Motor neuron (in vitro differentiated cells): ENCODE measurements at regions not wholly inside any gene's neighbourhood (a gene's known extent, or its start where the extent isn't known, plus 50 kb on each side); places are given as distances from the start of the nearest gene placed in this dataset.

Experiments used
- ATAC-seq, 8 experiments: fragments of 200-7000 bp; cut with Tn5 transposase; replicated peaks in 6 of 8; 2 replicates each; pipeline ENCODE4 v1.8.0; 2021; ENCODE audit warnings: mild to moderate bottlenecking in 8 of 8, moderate library complexity in 8 of 8
- H3K27ac ChIP-seq, 2 donors: fragments of 250-450 bp; sonication (Bioruptor Pico); 2 replicates each; pipeline ENCODE4 v1.9.0; 2021; ENCODE audit warnings: antibody characterized with exemption in 2 of 2, mild to moderate bottlenecking in 2 of 2, moderate library complexity in 1 of 2
- H3K4me1 ChIP-seq, 2 donors: fragments of 250-450 bp; sonication (Bioruptor Pico); replicated peaks in 1 of 2; 2 replicates each; pipeline ENCODE4 v1.6.1; 2021; ENCODE audit warnings: antibody characterized with exemption in 2 of 2, mild to moderate bottlenecking in 2 of 2, moderate library complexity in 1 of 2
- H3K4me3 ChIP-seq, 5 donors: fragments of 250-450 bp; sonication (Bioruptor Pico); 2 replicates each; pipeline ENCODE4 v1.9.0; 2021; ENCODE audit warnings: antibody characterized with exemption in 5 of 5, mild to moderate bottlenecking in 5 of 5, moderate library complexity in 4 of 5
- WGBS, 10 experiments: fragments of 450-650 bp; shearing (Covaris generic); methylation state at CpG; one replicate each; pipeline ENCODE4 v1.0.0; 2022; 5-methylcytosine and 5-hydroxymethylcytosine counted together
- in situ Hi-C, 9 experiments: fragments of 400-800 bp; cut with MboI; loops; one replicate each; pipeline ENCODE4 v1.15.0; 2021; ENCODE audit warnings: low sequenced_read_pairs in 9 of 9, low pct_unique_long_range_greater_than_20kb in 2 of 9; ENCODE audit not compliant: unreplicated experiment in 9 of 9

GRCh38 chr2:198405311-198405710, 600.9 kb downstream of the PLCL1 start:
- H3K27ac ChIP-seq = no peak overlapping the region
- no peak overlapping the region for H3K4me3 ChIP-seq
- in situ Hi-C loops = no loop called here
- H3K4me1 ChIP-seq = no peaks in the 10 kb centered on the region
- ATAC-seq = no peak

DNA sequence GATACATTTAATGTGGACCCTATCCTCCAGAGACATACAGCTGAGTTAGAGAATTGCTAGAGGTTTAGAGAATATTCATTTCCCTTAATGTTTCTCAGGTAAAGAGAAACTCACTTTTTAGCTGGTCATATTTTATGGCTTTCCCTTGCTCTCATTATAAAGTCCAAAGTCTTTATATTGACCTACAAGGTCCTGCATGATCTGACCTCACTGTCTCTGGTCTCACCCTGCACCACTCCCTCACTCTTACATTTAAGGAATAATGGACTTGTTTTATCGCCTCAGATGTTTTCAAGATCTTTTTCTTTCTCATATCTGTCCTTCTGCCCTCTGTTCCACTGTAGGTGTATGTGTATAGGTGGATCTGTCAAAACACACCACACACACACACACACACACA, 597.3 kb downstream of the PLCL1 start:
- 33 to 100% (median 75%) methylated on average over 1 of the region's 1 CpG; no CpG with 5 or more reads in 3 of the 10 experiments for WGBS, 10 experiments
- in situ Hi-C loops = no loop called here
- no peak for ATAC-seq

DNA sequence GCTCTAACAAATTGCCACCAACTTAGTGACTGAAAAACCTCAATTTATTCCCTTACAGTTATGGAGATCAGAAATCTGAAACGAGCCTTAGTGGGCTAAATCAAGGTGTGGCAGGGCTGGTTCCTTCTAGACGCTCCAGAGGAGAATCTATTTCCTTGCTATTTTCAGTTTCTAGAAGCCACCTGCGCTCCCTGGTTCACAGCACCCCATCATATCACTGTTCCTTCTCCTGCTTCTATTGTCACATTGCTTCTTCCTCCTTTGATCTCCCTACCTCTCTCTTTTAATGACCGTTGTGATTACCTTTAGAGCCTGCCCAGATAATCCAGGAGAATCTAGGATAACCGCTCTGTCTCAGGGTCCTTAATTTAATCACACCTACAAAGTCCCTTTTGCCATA, 596.6 kb downstream of the PLCL1 start:
- no peak overlapping the region for H3K27ac ChIP-seq
- H3K4me3 ChIP-seq = no peak overlapping the region
- 30 to 77% (median 62%) methylated on average over 2 to 5 of the region's 5 CpGs for WGBS, 10 experiments
- H3K4me1 ChIP-seq = no peaks in the 10 kb centered on the region
- ATAC-seq = no peak
- in situ Hi-C loops = no loop called here

More for the DNA sequence above, 597.3 kb downstream of the PLCL1 start:
- H3K4me1 ChIP-seq = no peaks in the 10 kb centered on the region
- H3K27ac ChIP-seq = no peak overlapping the region
- H3K4me3 ChIP-seq = no peak overlapping the region

DNA sequence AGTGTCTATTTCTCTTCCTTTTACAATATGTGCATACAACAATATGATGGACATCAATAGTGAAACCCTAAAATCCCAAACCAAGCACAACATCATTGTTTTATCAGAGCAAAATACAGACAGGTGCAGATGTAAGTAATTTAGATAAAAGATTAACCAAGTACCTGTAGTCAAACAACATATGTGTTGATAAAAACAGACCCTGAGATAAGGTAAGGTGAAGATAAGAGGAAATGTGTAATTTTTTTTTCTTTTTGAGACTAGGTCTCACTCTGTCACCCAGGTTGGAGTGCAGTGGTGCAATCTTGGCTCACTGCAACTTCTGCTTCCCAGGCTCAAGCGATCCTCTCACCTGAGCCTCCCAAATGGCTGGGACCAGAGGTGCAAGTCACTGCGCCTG, 589.8 kb downstream of the PLCL1 start:
- no peak overlapping the region for H3K4me3 ChIP-seq
- 57 to 100% (median 80%) methylated on average over 1 to 2 of the region's 2 CpGs; no CpG with 5 or more reads in 3 of the 10 experiments for WGBS, 10 experiments
- no peak for ATAC-seq
- in situ Hi-C loops = no loop called here
- H3K4me1 ChIP-seq = no peaks in the 10 kb centered on the region
- H3K27ac ChIP-seq = no peak overlapping the region

DNA sequence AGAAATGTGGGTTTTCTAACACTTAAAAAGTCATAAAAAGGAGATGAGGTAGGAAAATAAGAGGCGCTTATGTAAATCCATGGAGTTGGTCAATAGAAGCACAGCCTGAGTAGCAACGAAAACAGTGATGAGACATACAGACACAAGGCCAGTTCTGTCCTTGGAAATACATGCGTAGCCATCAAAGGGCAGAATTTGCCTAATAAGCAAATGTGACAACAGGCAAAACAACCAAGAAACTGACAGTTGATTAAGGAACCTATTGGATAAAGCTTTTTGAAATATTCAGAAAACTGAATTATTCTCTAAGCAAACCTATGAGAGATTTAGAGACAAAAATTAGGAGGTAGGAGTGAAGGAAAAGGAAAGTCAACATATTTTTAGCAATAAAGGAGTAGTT, 586.3 kb downstream of the PLCL1 start:
- Histone ChIP-seq H3K27ac (no peak overlapping the region), H3K4me1 (no peaks in the 10 kb centered on the region), H3K4me3 (no peak overlapping the region)
- in situ Hi-C loops = no loop called here
- 67 to 100% (median 95%) methylated on average over 1 to 3 of the region's 3 CpGs; no CpG with 5 or more reads in 1 of the 10 experiments for WGBS, 10 experiments
- ATAC-seq = no peak

GRCh38 chr2:198387677-198388076, 583.3 kb downstream of the PLCL1 start:
- in situ Hi-C loops = no loop called here
- no peak for ATAC-seq
- no peak overlapping the region for H3K27ac ChIP-seq
- no peaks in the 10 kb centered on the region for H3K4me1 ChIP-seq
- WGBS, 10 experiments = 0% methylated on average over 1 of the region's 1 CpG; no CpG with 5 or more reads in 1 of the 10 experiments
- H3K4me3 ChIP-seq = no peak overlapping the region

DNA sequence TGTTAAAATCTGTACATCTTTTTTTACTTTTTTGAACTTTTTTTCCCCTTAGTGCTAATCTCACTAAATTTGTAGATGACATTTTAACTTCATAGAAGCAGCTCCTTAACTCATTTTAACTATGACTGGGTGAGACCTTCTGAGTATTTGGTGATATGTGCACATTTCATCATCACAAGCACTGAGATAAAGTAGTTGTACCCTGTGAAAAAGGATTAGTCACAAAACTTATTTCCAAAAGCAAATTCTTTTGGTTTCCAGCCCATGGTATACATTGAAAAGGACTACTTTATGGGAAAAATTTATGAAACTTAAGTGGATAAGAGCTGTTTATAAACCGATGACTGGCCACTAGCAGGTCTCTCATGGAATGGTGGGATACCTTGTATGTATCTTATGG, 581.5 kb downstream of the PLCL1 start:
- ATAC-seq = no peak
- H3K4me1 ChIP-seq = no peaks in the 10 kb centered on the region
- 40 to 100% (median 100%) methylated on average over 1 of the region's 1 CpG; no CpG with 5 or more reads in 3 of the 10 experiments for WGBS, 10 experiments
- no peak overlapping the region for H3K4me3 ChIP-seq
- in situ Hi-C loops = no loop called here
- H3K27ac ChIP-seq = no peak overlapping the region

GRCh38 chr2:198385326-198385725, 580.9 kb downstream of the PLCL1 start:
- ATAC-seq = no peak
- no peaks in the 10 kb centered on the region for H3K4me1 ChIP-seq
- no peak overlapping the region for H3K27ac ChIP-seq
- in situ Hi-C loops = no loop called here
- 34 to 100% (median 84%) methylated on average over 2 to 4 of the region's 4 CpGs; no CpG with 5 or more reads in 1 of the 10 experiments for WGBS, 10 experiments
- no peak overlapping the region for H3K4me3 ChIP-seq

GRCh38 chr2:198383392-198383791, 579.0 kb downstream of the PLCL1 start:
- in situ Hi-C loops = no loop called here
- no peak overlapping the region for H3K4me3 ChIP-seq
- H3K4me1 ChIP-seq = no peaks in the 10 kb centered on the region
- no peak overlapping the region for H3K27ac ChIP-seq
- no peak for ATAC-seq

- ATAC-seq = no peak
- Histone ChIP-seq H3K27ac (no peak overlapping the region), H3K4me1 (no peaks in the 10 kb centered on the region), H3K4me3 (no peak overlapping the region)
- in situ Hi-C loops = no loop called here
Measured at GRCh38 chr2:198382811-198383210, 578.4 kb downstream of the PLCL1 start.

DNA sequence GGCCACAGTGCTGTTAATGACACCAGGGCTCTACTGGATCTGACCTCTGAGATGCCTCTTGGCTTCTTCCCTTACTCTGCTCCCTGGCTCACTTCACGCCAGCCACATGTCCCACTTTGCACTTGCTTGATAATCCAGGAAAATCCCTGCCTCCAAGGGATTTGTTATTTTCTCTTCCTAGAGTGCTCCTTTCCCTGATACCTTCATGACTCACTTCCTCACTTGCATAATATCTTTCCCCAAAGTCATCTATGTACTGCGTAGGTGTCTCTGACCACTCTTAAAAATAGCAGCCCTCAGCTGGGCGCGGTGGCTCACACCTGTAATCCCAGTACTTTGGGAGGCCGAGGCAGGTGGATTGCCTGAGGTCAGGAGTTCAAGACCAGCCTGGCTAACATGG, 572.3 kb downstream of the PLCL1 start:
- H3K27ac ChIP-seq = no peak overlapping the region
- WGBS, 10 experiments = 33 to 100% (median 95%) methylated on average over 1 to 4 of the region's 5 CpGs; no CpG with 5 or more reads in 5 of the 10 experiments
- no peak overlapping the region for H3K4me3 ChIP-seq
- ATAC-seq = no peak
- in situ Hi-C loops = no loop called here
- no peaks in the 10 kb centered on the region for H3K4me1 ChIP-seq

- no peak overlapping the region for H3K4me3 ChIP-seq
- 0 to 96% (median 83%) methylated on average over 1 to 4 of the region's 4 CpGs; no CpG with 5 or more reads in 1 of the 10 experiments for WGBS, 10 experiments
- peak in 3 of 8 experiments; percentile 30 to 67 (median 48) for ATAC-seq
- H3K4me1 ChIP-seq = no peaks in the 10 kb centered on the region
- no peak overlapping the region for H3K27ac ChIP-seq
- in situ Hi-C loops = no loop called here
Measured at GRCh38 chr2:198375083-198375410, 570.7 kb downstream of the PLCL1 start.

DNA sequence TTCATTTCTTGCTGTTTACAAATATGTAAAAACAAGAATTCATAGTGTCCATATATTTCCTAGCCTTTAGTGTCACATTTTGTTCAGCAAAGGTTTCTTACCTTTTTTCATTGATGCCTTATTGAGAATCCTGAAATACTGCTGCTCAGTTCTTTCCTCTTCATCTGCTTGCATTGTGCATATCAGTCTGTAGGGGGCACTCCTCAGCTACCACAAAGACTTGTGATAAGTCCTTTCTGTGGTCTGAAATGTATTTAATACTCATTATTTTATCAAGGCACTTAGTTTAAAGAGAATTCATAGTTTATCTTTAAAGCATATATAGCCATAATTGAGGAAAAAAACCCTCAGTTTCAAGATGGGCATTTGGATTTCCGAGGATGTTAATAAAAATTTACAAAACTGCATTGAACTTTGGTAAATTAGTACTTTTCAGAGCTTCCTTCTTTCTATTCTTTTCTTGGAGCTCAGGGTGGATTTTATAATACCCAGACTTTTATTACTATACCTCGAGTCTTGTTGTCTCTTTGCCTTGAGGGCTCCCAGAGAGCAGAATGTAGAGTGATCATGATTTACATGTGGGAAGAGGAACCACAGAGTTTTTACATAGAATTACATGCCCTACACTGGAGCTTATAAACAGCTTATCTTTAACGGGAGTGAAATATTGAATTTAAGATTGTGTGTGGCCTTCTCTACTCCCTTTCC, 570.1 kb downstream of the PLCL1 start:
- H3K4me1 ChIP-seq = no peaks in the 10 kb centered on the region
- no peak overlapping the region for H3K27ac ChIP-seq
- peak in 4 of 8 experiments; percentile 34 to 86 (median 58) for ATAC-seq
- 0 to 56% (median 21%) methylated on average over 1 to 3 of the region's 3 CpGs; no CpG with 5 or more reads in 2 of the 10 experiments for WGBS, 10 experiments
- in situ Hi-C loops = no loop called here
- H3K4me3 ChIP-seq = no peak overlapping the region

GRCh38 chr2:198371921-198372543, 567.6 kb downstream of the PLCL1 start:
- Histone ChIP-seq H3K4me3 (no peak overlapping the region), H3K27ac (no peak overlapping the region), H3K4me1 (no peaks in the 10 kb centered on the region)
- in situ Hi-C loops = no loop called here
- 0 to 100% (median 78%) methylated on average over 1 to 10 of the region's 10 CpGs for WGBS, 10 experiments
- peak in 3 of 8 experiments; percentile 70 to 91 (median 85) for ATAC-seq
